Neural crest cell (in vitro differentiated cells): ENCODE measurements at regions not wholly inside any gene's neighbourhood (a gene's known extent, or its start where the extent isn't known, plus 50 kb on each side); places are given as distances from the start of the nearest gene placed in this dataset.

ENCODE experiments used
- DNase-seq: peaks from one replicate; pipeline ENCODE4 v3.0.0; 2021; ENCODE audit warnings: low read depth, mixed read lengths, low spot score
- H3K27ac Mint-ChIP-seq: one replicate; pipeline ENCODE4 v1.8.0; 2021; ENCODE audit warnings: mild to moderate bottlenecking, mixed read lengths; ENCODE audit not compliant: unreplicated experiment
- H3K27me3 Mint-ChIP-seq: 2 replicates; pipeline ENCODE4 v1.8.0; 2021; ENCODE audit warnings: low read depth, mild to moderate bottlenecking, mixed read lengths
- H3K36me3 Mint-ChIP-seq: 2 replicates; pipeline ENCODE4 v1.8.0; 2021; ENCODE audit warnings: low read depth, mild to moderate bottlenecking, mixed read lengths
- H3K4me1 Mint-ChIP-seq: 2 replicates; pipeline ENCODE4 v1.8.0; 2021; ENCODE audit warnings: mixed read lengths
- H3K4me3 Mint-ChIP-seq: one replicate; pipeline ENCODE4 v1.8.0; 2021; ENCODE audit warnings: mild to moderate bottlenecking, mixed read lengths
- H3K9me3 Mint-ChIP-seq: 2 replicates; pipeline ENCODE4 v1.8.0; 2021; ENCODE audit warnings: mixed read lengths
- CTCF ChIP-seq: fragments of 200-600 bp; sonication (generic); conservative IDR thresholded peaks from 2 replicates; pipeline ENCODE4 v1.5.0; 2021; ENCODE audit warnings: antibody characterized with exemption, mild to moderate bottlenecking

DNA sequence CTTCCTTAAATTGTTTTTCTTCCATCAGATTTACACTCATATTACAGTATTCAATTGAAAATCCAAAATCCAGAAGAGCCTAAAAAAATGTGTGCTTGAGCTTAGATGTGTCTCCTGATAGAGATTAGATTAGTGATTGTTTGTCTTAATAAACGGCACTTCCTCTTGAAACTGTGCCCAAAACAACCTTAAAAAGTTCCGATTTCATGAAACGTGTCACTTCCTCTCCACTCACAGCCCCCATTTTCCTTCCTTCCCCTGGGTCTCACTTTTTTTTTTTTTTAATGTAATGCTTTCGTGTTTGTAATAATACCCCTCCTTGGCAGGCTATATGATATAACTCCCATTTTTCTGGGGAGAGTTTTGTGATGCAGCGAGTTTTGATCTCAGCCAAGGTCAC is 114.8 kb upstream of the ADO start:
- TF ChIP-seq CTCF, result no peak
- DNase-seq, result no peak
- Mint-ChIP-seq H3K9me3 (peaks cover 16% of the 10 kb centered on the region), H3K27me3 (no peaks in the 10 kb centered on the region), H3K4me3 (no peak overlapping the region), H3K36me3 (peaks cover 6% of the 10 kb centered on the region), H3K27ac (no peak overlapping the region), H3K4me1 (peaks cover 47% of the 10 kb centered on the region)

GRCh38 chr10:62690703-62691102 is 113.8 kb upstream of the ADO start:
- Mint-ChIP-seq H3K4me3 (no peak overlapping the region), H3K27me3 (no peaks in the 10 kb centered on the region), H3K4me1 (peaks cover 37% of the 10 kb centered on the region), H3K36me3 (peaks cover 6% of the 10 kb centered on the region), H3K27ac (no peak overlapping the region), H3K9me3 (peaks cover 16% of the 10 kb centered on the region)
- no peak for TF ChIP-seq CTCF
- no peak for DNase-seq

GRCh38 chr10:62691336-62691735 is 113.2 kb upstream of the ADO start:
- peaks cover 32% of the 10 kb centered on the region for H3K4me1 Mint-ChIP-seq
- no peaks in the 10 kb centered on the region for H3K27me3 Mint-ChIP-seq
- no peak for DNase-seq
- peaks cover 13% of the 10 kb centered on the region for H3K9me3 Mint-ChIP-seq
- H3K4me3 Mint-ChIP-seq, result no peak overlapping the region
- peaks cover 3% of the 10 kb centered on the region for H3K36me3 Mint-ChIP-seq
- no peak overlapping the region for H3K27ac Mint-ChIP-seq
- TF ChIP-seq CTCF, result no peak

- TF ChIP-seq CTCF, result no peak
- Mint-ChIP-seq H3K4me3 (no peak overlapping the region), H3K36me3 (no peaks in the 10 kb centered on the region), H3K9me3 (peaks cover 14% of the 10 kb centered on the region), H3K27me3 (no peaks in the 10 kb centered on the region), H3K27ac (no peak overlapping the region), H3K4me1 (peaks cover 32% of the 10 kb centered on the region)
- no peak for DNase-seq
Measured at GRCh38 chr10:62692085-62692484, 112.4 kb upstream of the ADO start.

GRCh38 chr10:62693306-62693705 is 111.2 kb upstream of the ADO start:
- no peak for TF ChIP-seq CTCF
- Mint-ChIP-seq H3K4me3 (no peak overlapping the region), H3K36me3 (peaks cover 1% of the 10 kb centered on the region), H3K27ac (no peak overlapping the region), H3K9me3 (peaks cover 7% of the 10 kb centered on the region), H3K27me3 (no peaks in the 10 kb centered on the region), H3K4me1 (peaks cover 32% of the 10 kb centered on the region)
- no peak for DNase-seq

DNA sequence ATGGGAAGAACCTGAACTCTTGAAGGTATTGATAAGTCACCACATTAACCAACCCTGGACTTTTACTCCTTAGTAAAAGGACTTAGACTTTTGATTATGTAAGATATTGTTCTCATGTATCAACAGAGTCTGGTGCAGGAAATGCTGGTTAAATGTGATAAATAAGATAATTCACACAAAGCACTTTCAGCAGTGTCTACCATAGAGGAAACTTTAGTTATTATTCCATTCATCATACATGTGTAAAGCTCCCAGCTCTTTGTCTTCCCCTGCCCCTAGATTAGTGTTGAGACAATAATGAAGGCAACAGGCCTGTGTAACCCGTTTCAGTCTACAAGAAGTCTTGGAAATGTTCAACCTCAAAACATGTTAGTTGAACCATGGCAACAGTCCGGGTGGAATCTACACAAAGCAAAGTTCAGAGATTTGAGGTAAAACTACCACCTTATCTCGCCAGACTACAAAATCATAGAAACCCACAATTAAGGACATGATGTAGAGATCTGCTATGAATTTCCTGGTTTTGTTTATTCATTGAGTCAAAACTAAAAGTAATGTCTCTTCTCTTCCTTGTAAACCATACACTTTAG is 109.9 kb upstream of the ADO start:
- Mint-ChIP-seq H3K4me1 (peaks cover 26% of the 10 kb centered on the region), H3K4me3 (no peak overlapping the region), H3K36me3 (peaks cover 10% of the 10 kb centered on the region), H3K9me3 (peaks cover 14% of the 10 kb centered on the region), H3K27ac (no peak overlapping the region), H3K27me3 (no peaks in the 10 kb centered on the region)
- no peak for DNase-seq
- TF ChIP-seq CTCF, result no peak
